ENCODE measurements at regions not wholly inside any gene's neighbourhood (a gene's known extent, or its start where the extent isn't known, plus 50 kb on each side); places are given as distances from the start of the nearest gene placed in this dataset.
"Not testable (repeated sequence)": the region's sequence is repeated elsewhere in the genome, so short reads cannot be mapped to it uniquely, and the experiment has no call there.

- DNase-seq, result no peak
These were observed 190.6 kb downstream of the TUBA3C start for GRCh38 chr13:18991060-18991459.

- DNase-seq, result no peak
These were observed 203.2 kb downstream of the TUBA3C start for GRCh38 chr13:18978447-18978846.

GRCh38 chr13:18977857-18978256, 203.8 kb downstream of the TUBA3C start:
- DNase-seq, result no peak

GRCh38 chr13:18971576-18972219, 209.9 kb downstream of the TUBA3C start:
- no peak for DNase-seq

- no peak for DNase-seq
These were observed 216.2 kb downstream of the TUBA3C start for GRCh38 chr13:18965347-18965855.

GRCh38 chr13:18964942-18965341, 216.7 kb downstream of the TUBA3C start:
- DNase-seq, result no peak

- not testable (repeated sequence) for DNase-seq
These were observed 217.9 kb downstream of the TUBA3C start for GRCh38 chr13:18963684-18964083.

- DNase-seq, result no peak
These were observed 219.4 kb downstream of the TUBA3C start for GRCh38 chr13:18962168-18962734.

- DNase-seq, result no peak
These were observed 220.1 kb downstream of the TUBA3C start for GRCh38 chr13:18961383-18962117.

GRCh38 chr13:18960637-18961227, 220.9 kb downstream of the TUBA3C start:
- DNase-seq, result no peak

- no peak for DNase-seq
These were observed 221.6 kb downstream of the TUBA3C start for GRCh38 chr13:18959996-18960395.

- no peak for DNase-seq
These were observed 222.4 kb downstream of the TUBA3C start for GRCh38 chr13:18959229-18959628.

GRCh38 chr13:18956473-18957078, 225.0 kb downstream of the TUBA3C start:
- no peak for DNase-seq

- no peak for DNase-seq
These were observed 227.4 kb downstream of the TUBA3C start for GRCh38 chr13:18954254-18954653.

- DNase-seq, result no peak
These were observed 228.3 kb downstream of the TUBA3C start for GRCh38 chr13:18953139-18953930.

- no peak for DNase-seq
These were observed 229.2 kb downstream of the TUBA3C start for GRCh38 chr13:18952225-18953016.

- DNase-seq, result no peak
These were observed 230.2 kb downstream of the TUBA3C start for GRCh38 chr13:18951412-18951811.

- DNase-seq, result no peak
These were observed 231.7 kb downstream of the TUBA3C start for GRCh38 chr13:18949970-18950369.

- no peak for DNase-seq
These were observed 232.2 kb downstream of the TUBA3C start for GRCh38 chr13:18949489-18949761.

- DNase-seq, result no peak
These were observed 232.7 kb downstream of the TUBA3C start for GRCh38 chr13:18948664-18949488.

Measured in NCI-H2171 treated with DMSO at 0.1 percent for 48 hours (cell line).